Lung (tissue), 11 donors: ENCODE measurements at regions not wholly inside any gene's neighbourhood (a gene's known extent, or its start where the extent isn't known, plus 50 kb on each side); places are given as distances from the start of the nearest gene placed in this dataset.
"Not testable (repeated sequence)": the region's sequence is repeated elsewhere in the genome, so short reads cannot be mapped to it uniquely, and the experiment has no call there.

ENCODE experiments used
- ATAC-seq: fragments of 200-7000 bp; cut with Tn5 transposase; one replicate; pipeline ENCODE4 v1.9.1; 2020; ENCODE audit warnings: moderate number of reproducible peaks; ENCODE audit not compliant: insufficient read depth, low FRiP score
- DNase-seq, 3 donors: peaks; one replicate each; pipeline ENCODE4 v3.0.0-alpha.2; 2013 to 2017
- H3K27ac ChIP-seq, 2 donors: one replicate each; pipeline ENCODE4 v1.5.1; 2013; ENCODE audit warnings: mild to moderate bottlenecking in 2 of 2, moderate library complexity in 2 of 2, control low read depth in 1 of 2, inconsistent platforms in 1 of 2, low read depth in 1 of 2, low read length in 1 of 2
- H3K27me3 ChIP-seq, 3 donors: one replicate each; pipeline ENCODE4 v1.5.1; 2013; ENCODE audit warnings: low read length in 2 of 3; ENCODE audit not compliant: control insufficient read depth in 3 of 3, insufficient read depth in 3 of 3
- H3K36me3 ChIP-seq, 4 donors: one replicate each; pipeline ENCODE4 v1.5.1; 2013; ENCODE audit warnings: low read length in 4 of 4, mild to moderate bottlenecking in 1 of 4, moderate library complexity in 1 of 4; ENCODE audit not compliant: control insufficient read depth in 4 of 4, insufficient read depth in 4 of 4
- H3K4me1 ChIP-seq, 5 donors: one replicate each; pipeline ENCODE4 v1.5.1; 2013; ENCODE audit warnings: low read length in 5 of 5, mild to moderate bottlenecking in 2 of 5, moderate library complexity in 1 of 5; ENCODE audit not compliant: control insufficient read depth in 5 of 5, insufficient read depth in 5 of 5
- H3K4me3 ChIP-seq: one replicate; pipeline ENCODE4 v1.5.1; 2013; ENCODE audit warnings: mild to moderate bottlenecking, control low read depth, moderate library complexity
- H3K9ac ChIP-seq, 2 donors: one replicate each; pipeline ENCODE4 v1.5.1; 2013; ENCODE audit warnings: low read length in 2 of 2, control low read depth in 1 of 2; ENCODE audit not compliant: insufficient read depth in 1 of 2
- H3K9me3 ChIP-seq, 4 donors: one replicate each; pipeline ENCODE4 v1.5.1; 2013; ENCODE audit warnings: low read length in 3 of 4, mild to moderate bottlenecking in 1 of 4, moderate library complexity in 1 of 4; ENCODE audit not compliant: control insufficient read depth in 4 of 4, insufficient read depth in 3 of 4
- WGBS, 2 donors: extraction: QIAGEN DNeasy Blood & Tissue Kit; methylation state at CpG; one replicate each; pipeline ENCODE4 v1.1.7; 2013; 5-methylcytosine and 5-hydroxymethylcytosine counted together
- TF ChIP-seq, protein P1 (sequence below): IDR thresholded peaks from 2 replicates; pipeline ENCODE4 v1.5.1; 2012; ENCODE audit warnings: mild to moderate bottlenecking; ENCODE audit errors: control extremely low read depth, extremely low read depth
- donor health status: control.
- donor health status: control.
- donor health status: Bipolar disorder and iron deficiency.
- donor health status: healthy.
- donor health status: DM: yes; HTN: yes; CAD: no.

DNA sequence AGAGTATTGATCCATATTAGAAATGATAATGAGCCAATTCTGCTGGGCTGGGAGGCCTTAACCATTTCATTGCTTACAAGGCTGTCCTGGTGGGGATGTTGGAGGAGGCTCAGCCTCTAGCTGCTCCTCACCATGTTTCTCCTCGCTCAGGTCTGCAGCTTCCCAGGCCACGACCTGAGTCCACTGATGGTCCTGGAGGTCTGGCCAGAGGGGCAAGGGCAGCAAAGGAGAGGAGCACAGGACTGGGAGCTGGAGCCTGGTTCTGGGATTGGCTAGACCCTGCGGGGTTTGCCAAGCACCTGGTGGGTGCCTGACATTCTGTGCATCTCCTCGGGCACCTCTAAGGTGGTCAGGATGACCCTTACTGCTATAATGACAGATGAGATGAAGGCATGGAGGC lies 92.6 kb downstream of the KIF26A start:
- Histone ChIP-seq H3K9ac (no peak overlapping the region), H3K27me3 (no peaks in the 10 kb centered on the region), H3K27ac (no peak overlapping the region), H3K4me3 (no peak overlapping the region), H3K36me3 (peaks cover 0 to 8% (median 1%) of the 10 kb centered on the region in 4 donors), H3K9me3 (peaks cover 0 to 23% (median 13%) of the 10 kb centered on the region in 4 donors), H3K4me1 (peaks cover 0 to 4% (median 2%) of the 10 kb centered on the region in 5 donors)
- 90% methylated on average over 4 of the region's 4 CpGs for WGBS, 2 donors
- ATAC-seq (no peak), DNase-seq (no peak)
- TF ChIP-seq, protein P1, sequence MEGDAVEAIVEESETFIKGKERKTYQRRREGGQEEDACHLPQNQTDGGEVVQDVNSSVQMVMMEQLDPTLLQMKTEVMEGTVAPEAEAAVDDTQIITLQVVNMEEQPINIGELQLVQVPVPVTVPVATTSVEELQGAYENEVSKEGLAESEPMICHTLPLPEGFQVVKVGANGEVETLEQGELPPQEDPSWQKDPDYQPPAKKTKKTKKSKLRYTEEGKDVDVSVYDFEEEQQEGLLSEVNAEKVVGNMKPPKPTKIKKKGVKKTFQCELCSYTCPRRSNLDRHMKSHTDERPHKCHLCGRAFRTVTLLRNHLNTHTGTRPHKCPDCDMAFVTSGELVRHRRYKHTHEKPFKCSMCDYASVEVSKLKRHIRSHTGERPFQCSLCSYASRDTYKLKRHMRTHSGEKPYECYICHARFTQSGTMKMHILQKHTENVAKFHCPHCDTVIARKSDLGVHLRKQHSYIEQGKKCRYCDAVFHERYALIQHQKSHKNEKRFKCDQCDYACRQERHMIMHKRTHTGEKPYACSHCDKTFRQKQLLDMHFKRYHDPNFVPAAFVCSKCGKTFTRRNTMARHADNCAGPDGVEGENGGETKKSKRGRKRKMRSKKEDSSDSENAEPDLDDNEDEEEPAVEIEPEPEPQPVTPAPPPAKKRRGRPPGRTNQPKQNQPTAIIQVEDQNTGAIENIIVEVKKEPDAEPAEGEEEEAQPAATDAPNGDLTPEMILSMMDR = no peak

DNA sequence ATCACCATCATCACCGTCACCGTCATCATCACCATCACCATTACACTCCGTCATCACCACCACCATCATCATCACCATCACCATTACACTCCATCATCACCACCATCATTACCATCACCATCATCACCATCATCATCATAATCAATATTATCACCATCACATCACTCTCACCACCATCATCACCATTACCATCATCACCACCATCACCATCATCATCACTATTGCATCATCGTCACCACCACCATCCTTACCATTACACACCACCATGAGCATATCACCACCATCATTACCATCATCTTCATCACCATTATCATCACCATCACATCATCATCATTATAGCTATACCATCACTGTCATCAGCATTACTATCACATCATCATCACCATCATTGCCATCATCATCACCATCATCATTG lies 93.7 kb downstream of the KIF26A start:
- TF ChIP-seq, protein P1 = no peak
- Histone ChIP-seq H3K4me3 (no peak overlapping the region), H3K27ac (no peak overlapping the region), H3K9ac (no peak overlapping the region), H3K36me3 (peaks cover 0 to 8% (median 1%) of the 10 kb centered on the region in 4 donors), H3K27me3 (no peaks in the 10 kb centered on the region), H3K9me3 (peaks cover 0 to 28% (median 14%) of the 10 kb centered on the region in 4 donors), H3K4me1 (peaks cover 0 to 4% (median 0%) of the 10 kb centered on the region in 5 donors)
- ATAC-seq = no peak
- no peak for DNase-seq
- 63 to 73% methylated on average over 4 of the region's 4 CpGs for WGBS, 2 donors

DNA sequence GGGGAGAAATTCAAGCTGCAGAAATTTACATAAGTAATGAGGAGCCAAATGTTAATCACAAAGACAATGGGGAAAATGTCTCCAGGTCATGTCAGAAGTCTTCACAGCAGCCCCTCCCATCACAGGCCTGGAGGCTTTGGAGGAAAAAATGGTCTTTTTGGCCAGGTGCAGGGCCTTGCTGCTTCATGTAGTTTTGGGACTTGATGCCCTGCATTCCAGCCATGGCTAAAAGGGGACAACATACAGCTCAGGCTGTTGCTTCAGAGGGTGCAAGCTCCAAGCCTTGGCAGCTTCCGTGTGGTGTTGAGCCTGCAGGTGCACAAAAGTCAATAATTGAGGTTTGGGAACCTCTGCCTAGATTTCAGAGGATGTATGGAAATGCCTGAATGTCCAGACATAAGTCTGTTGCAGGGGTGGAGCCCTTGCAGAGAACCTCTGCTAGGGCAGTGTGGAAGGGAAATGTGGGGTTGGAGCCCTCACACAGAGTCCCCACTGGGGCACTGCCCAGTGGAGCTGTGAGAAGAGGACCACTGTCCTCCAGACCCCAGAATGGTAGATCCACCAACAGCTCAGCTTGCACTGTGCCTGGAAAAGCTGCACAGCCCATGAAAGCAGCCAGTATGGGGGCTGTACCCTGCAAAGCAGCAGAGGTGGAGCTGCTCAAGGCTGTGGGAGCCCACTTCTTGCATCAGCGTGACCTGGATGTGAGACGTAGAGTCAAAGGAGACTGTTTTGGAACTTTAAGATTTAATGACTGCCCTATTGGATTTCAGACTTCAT lies 95.8 kb downstream of the KIF26A start:
- H3K27ac ChIP-seq, DNase-seq, H3K9ac ChIP-seq, H3K27me3 ChIP-seq, H3K36me3 ChIP-seq, H3K4me1 ChIP-seq, ATAC-seq, H3K4me3 ChIP-seq: not testable (repeated sequence)
- WGBS, 2 donors = 84 to 94% methylated on average over 3 of the region's 3 CpGs
- H3K9me3 ChIP-seq = peaks cover 0 to 30% (median 10%) of the 10 kb centered on the region in 4 donors

DNA sequence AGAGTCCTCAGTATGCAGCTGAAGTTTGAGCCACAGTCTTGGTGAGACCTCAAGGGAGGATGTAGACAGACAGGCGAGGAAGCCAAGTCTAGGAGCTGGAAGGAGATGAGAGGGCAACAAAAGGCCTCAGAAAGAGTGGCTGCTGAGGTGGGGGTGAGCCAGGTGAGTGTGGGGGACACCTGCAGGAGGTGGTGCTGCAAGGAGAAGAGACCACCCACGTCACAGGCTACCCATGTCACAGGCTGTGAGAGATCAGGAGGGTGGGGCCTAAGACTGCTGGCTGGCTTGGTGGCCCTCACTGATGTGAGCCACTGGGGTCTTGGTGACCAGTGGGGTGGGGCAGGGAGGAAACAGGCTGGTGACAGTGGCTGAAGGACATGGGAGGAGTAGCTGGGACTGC lies 97.3 kb downstream of the KIF26A start:
- TF ChIP-seq, protein P1 = no peak
- no peaks in the 10 kb centered on the region for H3K27me3 ChIP-seq
- peaks cover 0 to 8% (median 1%) of the 10 kb centered on the region in 4 donors for H3K36me3 ChIP-seq
- WGBS, 2 donors = 79 to 80% methylated on average over 2 of the region's 2 CpGs
- no peak for ATAC-seq
- peaks cover 0 to 34% (median 10%) of the 10 kb centered on the region in 4 donors for H3K9me3 ChIP-seq
- no peak for DNase-seq
- peaks cover 0 to 15% (median 4%) of the 10 kb centered on the region in 5 donors for H3K4me1 ChIP-seq
- H3K9ac ChIP-seq = no peak overlapping the region
- H3K4me3 ChIP-seq = no peak overlapping the region
- no peak overlapping the region for H3K27ac ChIP-seq
